ENCODE measurements at regions not wholly inside any gene's neighbourhood (a gene's known extent, or its start where the extent isn't known, plus 50 kb on each side); places are given as distances from the start of the nearest gene placed in this dataset.

GRCh38 chrX:144683247-144683646, 564.1 kb upstream of the SPANXN1 start:
- no peaks in the 10 kb centered on the region for H3K27me3 ChIP-seq (ENCODE audit: insufficient read depth, low read length)

GRCh38 chrX:144709841-144710240, 537.5 kb upstream of the SPANXN1 start:
- TF ChIP-seq EZH2 (IDR thresholded peaks at IDR 0.05; ENCODE audit: borderline replicate concordance, low read length): no peak
- no peak for TF ChIP-seq CTCF (IDR thresholded peaks at IDR 0.05; ENCODE audit: low read length)
- Histone ChIP-seq H3F3A (ENCODE audit: insufficient read depth, low read length) (no peaks in the 10 kb centered on the region), H3K27ac (ENCODE audit: low read depth, low read length, poor library complexity, severe bottlenecking) (no peak overlapping the region), H3K9me3 (ENCODE audit: low read length) (no peaks in the 10 kb centered on the region), H3K36me3 (ENCODE audit: insufficient read depth, low read length) (no peaks in the 10 kb centered on the region), H3K79me2 (ENCODE audit: insufficient read depth, low read length) (no peaks in the 10 kb centered on the region), H3K4me1 (ENCODE audit: insufficient read depth, low read length, severe bottlenecking) (no peaks in the 10 kb centered on the region), H2AFZ (ENCODE audit: low read length) (no peak overlapping the region), H3K4me3 (ENCODE audit: low read depth, low read length, poor library complexity, severe bottlenecking) (no peak overlapping the region), H3K4me2 (ENCODE audit: low read length) (no peak overlapping the region), H3K27me3 (ENCODE audit: insufficient read depth, low read length) (no peaks in the 10 kb centered on the region), H4K20me1 (ENCODE audit: insufficient read depth, low read length) (no peaks in the 10 kb centered on the region), H3K9me2 (ENCODE audit: low read depth, low read length) (no peaks in the 10 kb centered on the region), H3K9ac (ENCODE audit: low read length) (no peak overlapping the region)

More at GRCh38 chrX:144683247-144683646, 564.1 kb upstream of the SPANXN1 start:
- Histone ChIP-seq H3K27ac (ENCODE audit: low read depth, low read length, poor library complexity, severe bottlenecking) (peak overlapping the region; percentile 49), H3K4me3 (ENCODE audit: low read depth, low read length, poor library complexity, severe bottlenecking) (no peak overlapping the region), H3K79me2 (ENCODE audit: insufficient read depth, low read length) (no peaks in the 10 kb centered on the region), H2AFZ (ENCODE audit: low read length) (no peak overlapping the region), H3F3A (ENCODE audit: insufficient read depth, low read length) (no peaks in the 10 kb centered on the region), H3K9me2 (ENCODE audit: low read depth, low read length) (no peaks in the 10 kb centered on the region), H3K9ac (ENCODE audit: low read length) (no peak overlapping the region), H3K9me3 (ENCODE audit: low read length) (no peaks in the 10 kb centered on the region), H3K36me3 (ENCODE audit: insufficient read depth, low read length) (no peaks in the 10 kb centered on the region), H3K4me2 (ENCODE audit: low read length) (no peak overlapping the region), H4K20me1 (ENCODE audit: insufficient read depth, low read length) (no peaks in the 10 kb centered on the region), H3K4me1 (ENCODE audit: insufficient read depth, low read length, severe bottlenecking) (peaks cover 66% of the 10 kb centered on the region)
- TF ChIP-seq CTCF (IDR thresholded peaks at IDR 0.05; ENCODE audit: low read length): no peak
- TF ChIP-seq EZH2 (IDR thresholded peaks at IDR 0.05; ENCODE audit: borderline replicate concordance, low read length): no peak

GRCh38 chrX:144715337-144715736, 532.0 kb upstream of the SPANXN1 start:
- TF ChIP-seq EZH2 (IDR thresholded peaks at IDR 0.05; ENCODE audit: borderline replicate concordance, low read length) (no peak), CTCF (IDR thresholded peaks at IDR 0.05; ENCODE audit: low read length) (no peak)
- H3K4me1 ChIP-seq (ENCODE audit: insufficient read depth, low read length, severe bottlenecking): no peaks in the 10 kb centered on the region
- H3K36me3 ChIP-seq (ENCODE audit: insufficient read depth, low read length): no peaks in the 10 kb centered on the region
- no peaks in the 10 kb centered on the region for H4K20me1 ChIP-seq (ENCODE audit: insufficient read depth, low read length)
- no peaks in the 10 kb centered on the region for H3K79me2 ChIP-seq (ENCODE audit: insufficient read depth, low read length)
- H3K27ac ChIP-seq (ENCODE audit: low read depth, low read length, poor library complexity, severe bottlenecking): no peak overlapping the region
- no peaks in the 10 kb centered on the region for H3K9me3 ChIP-seq (ENCODE audit: low read length)
- H3K9me2 ChIP-seq (ENCODE audit: low read depth, low read length): no peaks in the 10 kb centered on the region
- H2AFZ ChIP-seq (ENCODE audit: low read length): no peak overlapping the region
- H3K4me2 ChIP-seq (ENCODE audit: low read length): no peak overlapping the region
- no peak overlapping the region for H3K4me3 ChIP-seq (ENCODE audit: low read depth, low read length, poor library complexity, severe bottlenecking)
- no peak overlapping the region for H3K9ac ChIP-seq (ENCODE audit: low read length)
- no peaks in the 10 kb centered on the region for H3K27me3 ChIP-seq (ENCODE audit: insufficient read depth, low read length)
- H3F3A ChIP-seq (ENCODE audit: insufficient read depth, low read length): no peaks in the 10 kb centered on the region
